GM23248 (cell line): ENCODE measurements at regions not wholly inside any gene's neighbourhood (a gene's known extent, or its start where the extent isn't known, plus 50 kb on each side); places are given as distances from the start of the nearest gene placed in this dataset.

ENCODE experiments used
- EZH2 ChIP-seq: fragments of 200-600 bp; sonication (generic); IDR thresholded peaks from 2 replicates; pipeline ENCODE4 v1.6.1; 2018; ENCODE audit warnings: antibody characterized with exemption, mild to moderate bottlenecking; ENCODE audit not compliant: insufficient read depth, poor library complexity, severe bottlenecking
- EZH2phosphoT487 ChIP-seq: fragments of 200-600 bp; sonication (generic); IDR thresholded peaks from 2 replicates; pipeline ENCODE4 v1.6.1; 2018; ENCODE audit warnings: antibody characterized with exemption, moderate library complexity, mild to moderate bottlenecking, low read depth; ENCODE audit not compliant: insufficient read depth

GRCh38 chr5:4720831-4721230 lies 419.3 kb upstream of the ADAMTS16 start:
- TF ChIP-seq EZH2 = no peak
- no peak for TF ChIP-seq EZH2phosphoT487
